Ovary (tissue), 3 donors: ENCODE measurements at regions not wholly inside any gene's neighbourhood (a gene's known extent, or its start where the extent isn't known, plus 50 kb on each side); places are given as distances from the start of the nearest gene placed in this dataset.

ENCODE experiments used
- CTCF ChIP-seq, 3 donors: fragments of 450-650 bp in 2 of 3; fragments of 200-600 bp in 1 of 3; IDR thresholded peaks; one replicate each; pipeline versions ENCODE4 v1.5.1 to v1.8.0; 2016 to 2022; ENCODE audit warnings: antibody characterized with exemption in 3 of 3, mild to moderate bottlenecking in 1 of 3
- EP300 ChIP-seq: sonication (generic); formaldehyde crosslinking; IDR thresholded peaks from one replicate; pipeline ENCODE4 v1.6.1; 2017; ENCODE audit warnings: antibody characterized with exemption
- POLR2A ChIP-seq: fragments of 450-650 bp; IDR thresholded peaks from one replicate; pipeline ENCODE4 v1.6.1; 2017; ENCODE audit warnings: antibody characterized with exemption, mild to moderate bottlenecking, moderate library complexity
- donor health status: DM: no; HTN: no; CAD: no.

GRCh38 chr11:69398529-69399492 lies 82.7 kb upstream of the LINC01488 start:
- TF ChIP-seq EP300 (no peak), POLR2A (no peak), CTCF (IDR thresholded peaks at IDR 0.05) (no peak)
